Esophagus muscularis mucosa (tissue), 4 donors: ENCODE measurements at regions not wholly inside any gene's neighbourhood (a gene's known extent, or its start where the extent isn't known, plus 50 kb on each side); places are given as distances from the start of the nearest gene placed in this dataset.

Source experiments
- EP300 ChIP-seq: sonication (generic); formaldehyde crosslinking; IDR thresholded peaks from one replicate; pipeline ENCODE4 v1.6.1; 2017; ENCODE audit warnings: antibody characterized with exemption
- POLR2A ChIP-seq: fragments of 450-650 bp; IDR thresholded peaks from one replicate; pipeline ENCODE4 v1.6.1; 2017; ENCODE audit warnings: antibody characterized with exemption, moderate library complexity, mild to moderate bottlenecking, low read depth
- TF ChIP-seq, protein P1 (sequence below), 3 experiments: fragments of 200-600 bp in 2 of 3; fragments of 450-650 bp in 1 of 3; sonication (generic) in 2 of 3; IDR thresholded peaks; one replicate each; pipeline ENCODE4 v1.5.1; 2017 to 2019; ENCODE audit warnings: antibody characterized with exemption in 3 of 3, mild to moderate bottlenecking in 2 of 3, moderate library complexity in 1 of 3

DNA sequence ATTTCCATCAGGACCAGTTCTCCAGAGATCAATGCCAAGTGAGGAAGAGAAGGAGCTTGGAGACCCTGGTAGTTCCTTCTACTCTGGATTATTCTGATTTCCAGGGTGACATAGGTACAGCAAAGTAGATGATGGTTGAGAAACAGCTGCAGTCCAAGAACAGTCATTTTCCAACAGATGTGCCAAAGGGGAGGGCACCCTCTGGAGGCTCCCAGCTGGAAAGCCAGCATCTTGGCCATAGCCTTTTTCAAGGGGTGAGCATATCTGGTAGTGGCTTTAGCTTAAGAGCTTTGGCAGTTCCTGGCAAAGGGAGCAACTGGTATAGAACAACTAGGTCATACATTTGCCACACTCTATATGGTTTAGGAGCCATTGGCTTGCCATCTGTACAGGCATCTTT, 492.7 kb downstream of the RASEF start:
- no peak for TF ChIP-seq POLR2A
- TF ChIP-seq, protein P1, sequence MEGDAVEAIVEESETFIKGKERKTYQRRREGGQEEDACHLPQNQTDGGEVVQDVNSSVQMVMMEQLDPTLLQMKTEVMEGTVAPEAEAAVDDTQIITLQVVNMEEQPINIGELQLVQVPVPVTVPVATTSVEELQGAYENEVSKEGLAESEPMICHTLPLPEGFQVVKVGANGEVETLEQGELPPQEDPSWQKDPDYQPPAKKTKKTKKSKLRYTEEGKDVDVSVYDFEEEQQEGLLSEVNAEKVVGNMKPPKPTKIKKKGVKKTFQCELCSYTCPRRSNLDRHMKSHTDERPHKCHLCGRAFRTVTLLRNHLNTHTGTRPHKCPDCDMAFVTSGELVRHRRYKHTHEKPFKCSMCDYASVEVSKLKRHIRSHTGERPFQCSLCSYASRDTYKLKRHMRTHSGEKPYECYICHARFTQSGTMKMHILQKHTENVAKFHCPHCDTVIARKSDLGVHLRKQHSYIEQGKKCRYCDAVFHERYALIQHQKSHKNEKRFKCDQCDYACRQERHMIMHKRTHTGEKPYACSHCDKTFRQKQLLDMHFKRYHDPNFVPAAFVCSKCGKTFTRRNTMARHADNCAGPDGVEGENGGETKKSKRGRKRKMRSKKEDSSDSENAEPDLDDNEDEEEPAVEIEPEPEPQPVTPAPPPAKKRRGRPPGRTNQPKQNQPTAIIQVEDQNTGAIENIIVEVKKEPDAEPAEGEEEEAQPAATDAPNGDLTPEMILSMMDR (IDR thresholded peaks at IDR 0.05) = no peak
- TF ChIP-seq EP300 = no peak
